ENCODE measurements at regions not wholly inside any gene's neighbourhood (a gene's known extent, or its start where the extent isn't known, plus 50 kb on each side); places are given as distances from the start of the nearest gene placed in this dataset.

DNA sequence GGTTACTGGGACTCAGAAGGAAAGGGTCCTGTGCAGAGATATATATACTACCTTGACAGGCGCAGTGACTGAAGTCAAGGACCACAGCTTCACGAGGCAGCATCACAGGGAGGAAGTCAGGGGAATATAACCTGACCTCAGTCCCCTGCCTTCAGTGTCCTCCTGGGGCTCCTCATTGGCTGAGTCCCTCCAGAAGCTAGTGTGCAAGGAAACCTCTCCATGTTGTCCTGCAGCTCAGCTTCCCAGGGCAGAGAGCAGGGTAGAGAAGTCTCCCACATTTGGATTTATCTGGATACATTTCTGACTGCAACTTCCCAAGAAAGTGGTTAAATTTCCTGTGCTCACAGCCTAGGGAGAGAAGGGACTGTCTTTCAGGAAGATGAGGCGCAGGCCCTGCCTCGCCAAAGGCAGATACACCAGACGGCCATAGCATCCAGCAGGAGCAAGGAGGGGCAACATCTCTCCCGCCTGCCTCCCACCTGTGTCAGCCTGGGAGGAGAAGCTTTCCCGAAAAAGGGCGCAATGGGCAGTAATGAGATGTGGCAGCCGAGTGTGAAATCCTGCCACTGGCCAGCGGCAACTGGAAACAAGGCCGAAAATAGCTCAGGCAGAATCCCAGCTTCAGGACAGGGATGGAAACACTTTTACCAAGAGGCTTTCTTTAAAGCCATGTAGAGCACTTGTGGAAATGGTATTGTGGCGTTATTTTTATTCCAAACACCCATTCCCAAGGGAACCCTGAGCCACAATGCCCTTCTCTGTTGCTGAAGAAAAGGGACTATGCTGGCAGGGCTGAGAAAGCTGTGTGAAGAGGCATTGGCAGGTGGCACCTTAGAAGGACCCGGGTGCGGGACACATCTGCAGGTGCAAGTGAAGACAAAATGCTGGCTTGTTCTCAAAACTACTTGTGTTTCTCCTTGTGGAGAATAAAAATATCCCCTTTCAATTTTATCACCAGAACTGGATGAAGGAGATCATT lies 54.9 kb upstream of the HIF1A start:
- Histone ChIP-seq H3K4me3 (replicated peaks in 1 of 2; ENCODE audit: low read depth in 1 of 2, low read length in 2 of 2) (no peak overlapping the region), H3K9ac (ENCODE audit: low read length) (no peak overlapping the region), H2AFZ (ENCODE audit: low read depth, low read length, poor library complexity, severe bottlenecking) (no peak overlapping the region), H3K79me2 (ENCODE audit: insufficient read depth, low read length) (no peaks in the 10 kb centered on the region), H4K20me1 (ENCODE audit: insufficient read depth) (no peaks in the 10 kb centered on the region), H3K4me1 (ENCODE audit: control insufficient read depth in 1 of 2, insufficient read depth in 2 of 2, low read length in 2 of 2) (no peaks in the 10 kb centered on the region), H3K27me3 (ENCODE audit: insufficient read depth, low read length) (no peaks in the 10 kb centered on the region), H3K27ac (ENCODE audit: low read depth, low read length) (no peak overlapping the region), H3K9me2 (ENCODE audit: insufficient read depth) (no peaks in the 10 kb centered on the region), H3K9me3 (ENCODE audit: control insufficient read depth in 1 of 2, insufficient read depth in 1 of 2, low read depth in 1 of 2, low read length in 2 of 2) (no peaks in the 10 kb centered on the region), H3K36me3 (ENCODE audit: control insufficient read depth in 1 of 2, insufficient read depth in 2 of 2, low read length in 2 of 2) (no peaks in the 10 kb centered on the region), H3K4me2 (ENCODE audit: low read length) (no peak overlapping the region)
- ATAC-seq = no peak
- CTCF ChIA-PET = no interaction called here
- intact Hi-C loops (cut with micrococcal nuclease) = no loop called here
- TF ChIP-seq JUND (IDR thresholded peaks at IDR 0.05) = no peak
- no peak for TF ChIP-seq POLR2AphosphoS5 (IDR thresholded peaks at IDR 0.05; ENCODE audit: low read depth, low read length)
- TF ChIP-seq FOSL1 (IDR thresholded peaks at IDR 0.05; ENCODE audit: low read depth) = no peak
- no peak for TF ChIP-seq SRF (IDR thresholded peaks at IDR 0.05; ENCODE audit: low read depth)
- TF ChIP-seq POLR2A (IDR thresholded peaks at IDR 0.05; ENCODE audit: borderline replicate concordance, extremely low read depth, insufficient read depth, insufficient read length) = no peak
- TF ChIP-seq, protein P1, sequence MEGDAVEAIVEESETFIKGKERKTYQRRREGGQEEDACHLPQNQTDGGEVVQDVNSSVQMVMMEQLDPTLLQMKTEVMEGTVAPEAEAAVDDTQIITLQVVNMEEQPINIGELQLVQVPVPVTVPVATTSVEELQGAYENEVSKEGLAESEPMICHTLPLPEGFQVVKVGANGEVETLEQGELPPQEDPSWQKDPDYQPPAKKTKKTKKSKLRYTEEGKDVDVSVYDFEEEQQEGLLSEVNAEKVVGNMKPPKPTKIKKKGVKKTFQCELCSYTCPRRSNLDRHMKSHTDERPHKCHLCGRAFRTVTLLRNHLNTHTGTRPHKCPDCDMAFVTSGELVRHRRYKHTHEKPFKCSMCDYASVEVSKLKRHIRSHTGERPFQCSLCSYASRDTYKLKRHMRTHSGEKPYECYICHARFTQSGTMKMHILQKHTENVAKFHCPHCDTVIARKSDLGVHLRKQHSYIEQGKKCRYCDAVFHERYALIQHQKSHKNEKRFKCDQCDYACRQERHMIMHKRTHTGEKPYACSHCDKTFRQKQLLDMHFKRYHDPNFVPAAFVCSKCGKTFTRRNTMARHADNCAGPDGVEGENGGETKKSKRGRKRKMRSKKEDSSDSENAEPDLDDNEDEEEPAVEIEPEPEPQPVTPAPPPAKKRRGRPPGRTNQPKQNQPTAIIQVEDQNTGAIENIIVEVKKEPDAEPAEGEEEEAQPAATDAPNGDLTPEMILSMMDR (IDR thresholded peaks at IDR 0.05 in 2 of 3, conservative IDR thresholded peaks at IDR 0.05 in 1 of 3; ENCODE audit: borderline replicate concordance in 1 of 3, insufficient read depth in 1 of 3, low read depth in 2 of 3, low read length in 2 of 3) = no peak
- no peak for TF ChIP-seq EZH2 (IDR thresholded peaks at IDR 0.05)
- no peak for TF ChIP-seq CBX3 (IDR thresholded peaks at IDR 0.05; ENCODE audit: low read depth)
- no peak for TF ChIP-seq RAD21 (IDR thresholded peaks at IDR 0.05; ENCODE audit: low read depth)
- TF ChIP-seq, protein P2, sequence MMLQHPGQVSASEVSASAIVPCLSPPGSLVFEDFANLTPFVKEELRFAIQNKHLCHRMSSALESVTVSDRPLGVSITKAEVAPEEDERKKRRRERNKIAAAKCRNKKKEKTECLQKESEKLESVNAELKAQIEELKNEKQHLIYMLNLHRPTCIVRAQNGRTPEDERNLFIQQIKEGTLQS (IDR thresholded peaks at IDR 0.05) = no peak
- TF ChIP-seq, protein P3, sequence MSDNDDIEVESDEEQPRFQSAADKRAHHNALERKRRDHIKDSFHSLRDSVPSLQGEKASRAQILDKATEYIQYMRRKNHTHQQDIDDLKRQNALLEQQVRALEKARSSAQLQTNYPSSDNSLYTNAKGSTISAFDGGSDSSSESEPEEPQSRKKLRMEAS (IDR thresholded peaks at IDR 0.05) = no peak
- no peak for TF ChIP-seq EZH2phosphoT487 (IDR thresholded peaks at IDR 0.05; ENCODE audit: borderline replicate concordance)
- TF ChIP-seq SP1 (IDR thresholded peaks at IDR 0.05; ENCODE audit: low read depth) = no peak
- TF ChIP-seq EGR1 (IDR thresholded peaks at IDR 0.05; ENCODE audit: low read depth) = no peak
- no peak for TF ChIP-seq ZNF274 (IDR thresholded peaks at IDR 0.05; ENCODE audit: low read depth, low read length)
- TF ChIP-seq, protein P4, sequence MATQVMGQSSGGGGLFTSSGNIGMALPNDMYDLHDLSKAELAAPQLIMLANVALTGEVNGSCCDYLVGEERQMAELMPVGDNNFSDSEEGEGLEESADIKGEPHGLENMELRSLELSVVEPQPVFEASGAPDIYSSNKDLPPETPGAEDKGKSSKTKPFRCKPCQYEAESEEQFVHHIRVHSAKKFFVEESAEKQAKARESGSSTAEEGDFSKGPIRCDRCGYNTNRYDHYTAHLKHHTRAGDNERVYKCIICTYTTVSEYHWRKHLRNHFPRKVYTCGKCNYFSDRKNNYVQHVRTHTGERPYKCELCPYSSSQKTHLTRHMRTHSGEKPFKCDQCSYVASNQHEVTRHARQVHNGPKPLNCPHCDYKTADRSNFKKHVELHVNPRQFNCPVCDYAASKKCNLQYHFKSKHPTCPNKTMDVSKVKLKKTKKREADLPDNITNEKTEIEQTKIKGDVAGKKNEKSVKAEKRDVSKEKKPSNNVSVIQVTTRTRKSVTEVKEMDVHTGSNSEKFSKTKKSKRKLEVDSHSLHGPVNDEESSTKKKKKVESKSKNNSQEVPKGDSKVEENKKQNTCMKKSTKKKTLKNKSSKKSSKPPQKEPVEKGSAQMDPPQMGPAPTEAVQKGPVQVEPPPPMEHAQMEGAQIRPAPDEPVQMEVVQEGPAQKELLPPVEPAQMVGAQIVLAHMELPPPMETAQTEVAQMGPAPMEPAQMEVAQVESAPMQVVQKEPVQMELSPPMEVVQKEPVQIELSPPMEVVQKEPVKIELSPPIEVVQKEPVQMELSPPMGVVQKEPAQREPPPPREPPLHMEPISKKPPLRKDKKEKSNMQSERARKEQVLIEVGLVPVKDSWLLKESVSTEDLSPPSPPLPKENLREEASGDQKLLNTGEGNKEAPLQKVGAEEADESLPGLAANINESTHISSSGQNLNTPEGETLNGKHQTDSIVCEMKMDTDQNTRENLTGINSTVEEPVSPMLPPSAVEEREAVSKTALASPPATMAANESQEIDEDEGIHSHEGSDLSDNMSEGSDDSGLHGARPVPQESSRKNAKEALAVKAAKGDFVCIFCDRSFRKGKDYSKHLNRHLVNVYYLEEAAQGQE (IDR thresholded peaks at IDR 0.05; ENCODE audit: low read depth) = no peak
- TF ChIP-seq TCF7L2 (IDR thresholded peaks at IDR 0.05; ENCODE audit: borderline replicate concordance, extremely low read depth, insufficient read depth, insufficient read length) = no peak
- POLR2A ChIA-PET = no interaction called here
- no peak for DNase-seq (ENCODE audit: low read depth, low spot score)
- RAD21 ChIA-PET (ENCODE audit: low non-redundant PET in 1 of 2, low total read pairs in 2 of 2, uncharacterized antibody in 2 of 2, unreplicated experiment in 2 of 2) = no interaction called here
- BruUV-seq (replicated peaks) = no TSS peak
